Spleen (tissue), 11 donors: ENCODE measurements at regions not wholly inside any gene's neighbourhood (a gene's known extent, or its start where the extent isn't known, plus 50 kb on each side); places are given as distances from the start of the nearest gene placed in this dataset.

Experiments used
- DNase-seq: peaks from one replicate; pipeline ENCODE4 v3.0.0-alpha.2; 2020
- H3K27ac ChIP-seq, 8 donors: fragments of 200-600 bp; sonication (generic) in 7 of 8; 1 replicate in 4 of 8; 2 replicates in 4 of 8; pipeline versions ENCODE4 v1.5.0 to v1.8.0; 2016 to 2021; ENCODE audit warnings: inconsistent platforms in 4 of 8, mild to moderate bottlenecking in 4 of 8, moderate library complexity in 1 of 8
- H3K27me3 ChIP-seq, 7 donors: fragments of 200-600 bp; sonication (generic) in 6 of 7; replicated peaks in 1 of 7; 1 replicate in 4 of 7; 2 replicates in 3 of 7; pipeline versions ENCODE4 v1.5.0 to v1.8.0; 2016 to 2021; ENCODE audit warnings: inconsistent platforms in 3 of 7, mild to moderate bottlenecking in 1 of 7
- H3K36me3 ChIP-seq, 6 donors: fragments of 200-600 bp; sonication (generic) in 5 of 6; 1 replicate in 4 of 6; 2 replicates in 2 of 6; pipeline versions ENCODE4 v1.5.0 to v1.8.0; 2016 to 2021; ENCODE audit warnings: inconsistent platforms in 2 of 6
- H3K4me1 ChIP-seq, 6 donors: fragments of 200-600 bp; sonication (generic) in 5 of 6; 1 replicate in 3 of 6; 2 replicates in 3 of 6; pipeline versions ENCODE4 v1.5.0 to v1.8.0; 2016 to 2021; ENCODE audit warnings: inconsistent platforms in 3 of 6
- H3K4me3 ChIP-seq, 8 donors: fragments of 200-600 bp; sonication (generic) in 7 of 8; 1 replicate in 4 of 8; 2 replicates in 4 of 8; pipeline versions ENCODE4 v1.5.0 to v1.8.0; 2016 to 2021; ENCODE audit warnings: inconsistent platforms in 4 of 8, mild to moderate bottlenecking in 4 of 8, moderate library complexity in 2 of 8
- H3K9me3 ChIP-seq, 8 donors: fragments of 200-600 bp; sonication (generic) in 7 of 8; 1 replicate in 4 of 8; 2 replicates in 4 of 8; pipeline versions ENCODE4 v1.5.0 to v1.8.0; 2016 to 2021; ENCODE audit warnings: inconsistent platforms in 4 of 8
- CTCF ChIP-seq, 11 experiments: fragments of 200-600 bp in 7 of 11; fragments of 450-650 bp in 4 of 11; sonication (generic) in 4 of 11; IDR thresholded peaks in 8 of 11; conservative IDR thresholded peaks in 3 of 11; 1 replicate in 7 of 11; 2 replicates in 4 of 11; pipeline versions ENCODE4 v1.4.0 to v1.8.0; 2016 to 2021; ENCODE audit warnings: antibody characterized with exemption in 11 of 11, inconsistent platforms in 4 of 11, mild to moderate bottlenecking in 1 of 11
- POLR2A ChIP-seq, 3 donors: fragments of 450-650 bp; IDR thresholded peaks; one replicate each; pipeline ENCODE4 v1.5.1; 2017; ENCODE audit warnings: antibody characterized with exemption in 3 of 3, mild to moderate bottlenecking in 1 of 3
- POLR2AphosphoS5 ChIP-seq, 3 donors: sonication (generic); formaldehyde crosslinking; IDR thresholded peaks; one replicate each; pipeline ENCODE4 v1.5.1; 2017; ENCODE audit warnings: antibody characterized with exemption in 3 of 3
- WGBS, 5 donors: extraction: QIAGEN DNeasy Blood & Tissue Kit in 3 of 5; methylation state at CpG; one replicate each; pipeline versions ENCODE4 v1.1.5 to v1.1.7; 2013 to 2018; 5-methylcytosine and 5-hydroxymethylcytosine counted together
- intact Hi-C: fragments of 100-400 bp; cut with DNase I; formaldehyde crosslinking; loops from one replicate; pipeline ENCODE4 v1.15.0; 2023; ENCODE audit warnings: low total_unique reads
- donor health status: healthy with polysubstance abuse.
- donor health status: DM: no; HTN: no; CAD: no; lungs with moderate emphysema.
- donor health status: DM: no; HTN: no; CAD: no.
- donor health status: Bipolar disorder and iron deficiency.
- donor health status: healthy.
- donor health status: DM: no; HTN: no; CAD: no.
- donor health status: DM: yes; HTN: yes; CAD: no.

DNA sequence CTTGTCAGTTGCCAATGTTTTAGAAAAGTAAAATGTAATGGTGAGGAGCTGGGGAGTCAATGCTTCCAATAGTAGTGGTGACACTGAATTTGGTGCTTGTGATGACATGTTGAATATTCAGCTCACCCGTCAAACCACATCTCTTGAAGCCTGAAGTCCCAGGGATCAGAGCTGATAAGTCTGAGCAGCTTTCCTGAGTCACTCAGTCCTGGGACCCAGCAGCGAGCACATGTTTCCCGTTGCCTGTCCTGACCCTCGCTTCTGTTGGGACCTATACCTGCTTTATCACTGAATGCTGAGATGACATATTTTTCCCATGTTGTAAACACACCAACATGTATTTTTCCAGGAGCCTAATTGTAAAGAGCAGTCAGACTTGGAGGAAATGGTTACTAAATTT, 693.6 kb downstream of the QKI start:
- Histone ChIP-seq H3K4me1 (peaks cover 0 to 18% (median 14%) of the 10 kb centered on the region in 6 donors), H3K9me3 (no peaks in the 10 kb centered on the region), H3K27me3 (peaks cover 0 to 21% (median 0%) of the 10 kb centered on the region in 7 donors), H3K27ac (peak overlapping the region in 3 of 8 donors; percentile 19 to 75 (median 73)), H3K4me3 (no peak overlapping the region), H3K36me3 (no peaks in the 10 kb centered on the region)
- intact Hi-C loops, result no loop called here
- WGBS, 5 donors, result 42 to 83% (median 73%) methylated on average over 4 of the region's 4 CpGs
- no peak for DNase-seq
- no peak for TF ChIP-seq POLR2A (IDR thresholded peaks at IDR 0.05)
- TF ChIP-seq CTCF (IDR thresholded peaks at IDR 0.05 in 8 of 11, conservative IDR thresholded peaks at IDR 0.05 in 3 of 11), result no peak
- no peak for TF ChIP-seq POLR2AphosphoS5 (IDR thresholded peaks at IDR 0.05)

GRCh38 chr6:164107297-164107995, 692.9 kb downstream of the QKI start:
- Histone ChIP-seq H3K4me3 (no peak overlapping the region), H3K9me3 (no peaks in the 10 kb centered on the region), H3K27ac (no peak overlapping the region), H3K27me3 (peaks cover 0 to 21% (median 0%) of the 10 kb centered on the region in 7 donors), H3K4me1 (peaks cover 0 to 18% (median 14%) of the 10 kb centered on the region in 6 donors), H3K36me3 (no peaks in the 10 kb centered on the region)
- intact Hi-C loops, result no loop called here
- TF ChIP-seq POLR2AphosphoS5 (IDR thresholded peaks at IDR 0.05) (no peak), POLR2A (IDR thresholded peaks at IDR 0.05) (no peak), CTCF (IDR thresholded peaks at IDR 0.05 in 8 of 11, conservative IDR thresholded peaks at IDR 0.05 in 3 of 11) (no peak)
- 78 to 95% (median 86%) methylated on average over 9 of the region's 9 CpGs for WGBS, 5 donors
- no peak for DNase-seq

- DNase-seq, result no peak
- H3K27me3 ChIP-seq, result peaks cover 0 to 18% (median 0%) of the 10 kb centered on the region in 7 donors
- H3K4me1 ChIP-seq, result peaks cover 0 to 18% (median 14%) of the 10 kb centered on the region in 6 donors
- TF ChIP-seq POLR2A (IDR thresholded peaks at IDR 0.05) (no peak), CTCF (IDR thresholded peaks at IDR 0.05 in 8 of 11, conservative IDR thresholded peaks at IDR 0.05 in 3 of 11) (peak in 5 of 11 experiments; percentile 19 to 38 (median 34)), POLR2AphosphoS5 (IDR thresholded peaks at IDR 0.05) (no peak)
- intact Hi-C loops, result no loop called here
- 69 to 88% (median 72%) methylated on average over 11 to 17 of the region's 17 CpGs for WGBS, 5 donors
- H3K4me3 ChIP-seq, result no peak overlapping the region
- no peaks in the 10 kb centered on the region for H3K9me3 ChIP-seq
- H3K27ac ChIP-seq, result no peak overlapping the region
- no peaks in the 10 kb centered on the region for H3K36me3 ChIP-seq
Measured at GRCh38 chr6:164106345-164106769, 691.8 kb downstream of the QKI start.

- 86 to 93% (median 89%) methylated on average over 15 to 16 of the region's 16 CpGs for WGBS, 5 donors
- peaks cover 0 to 12% (median 0%) of the 10 kb centered on the region in 7 donors for H3K27me3 ChIP-seq
- H3K4me3 ChIP-seq, result no peak overlapping the region
- no peaks in the 10 kb centered on the region for H3K9me3 ChIP-seq
- peaks cover 0 to 18% (median 14%) of the 10 kb centered on the region in 6 donors for H3K4me1 ChIP-seq
- DNase-seq, result no peak
- H3K27ac ChIP-seq, result no peak overlapping the region
- H3K36me3 ChIP-seq, result no peaks in the 10 kb centered on the region
- TF ChIP-seq POLR2A (IDR thresholded peaks at IDR 0.05) (no peak), POLR2AphosphoS5 (IDR thresholded peaks at IDR 0.05) (no peak), CTCF (IDR thresholded peaks at IDR 0.05 in 8 of 11, conservative IDR thresholded peaks at IDR 0.05 in 3 of 11) (no peak)
- intact Hi-C loops, result no loop called here
Measured at GRCh38 chr6:164105705-164106104, 691.2 kb downstream of the QKI start.
